HG03378 (cell line): ENCODE measurements at regions not wholly inside any gene's neighbourhood (a gene's known extent, or its start where the extent isn't known, plus 50 kb on each side); places are given as distances from the start of the nearest gene placed in this dataset.
"Not testable (repeated sequence)": the region's sequence is repeated elsewhere in the genome, so short reads cannot be mapped to it uniquely, and the experiment has no call there.

Source experiments
- ATAC-seq: cut with Tn5 transposase; IDR thresholded peaks from one replicate; pipeline ENCODE4 v1.9.1; 2021; ENCODE audit warnings: mild to moderate bottlenecking, moderate library complexity; ENCODE audit not compliant: unreplicated experiment

DNA sequence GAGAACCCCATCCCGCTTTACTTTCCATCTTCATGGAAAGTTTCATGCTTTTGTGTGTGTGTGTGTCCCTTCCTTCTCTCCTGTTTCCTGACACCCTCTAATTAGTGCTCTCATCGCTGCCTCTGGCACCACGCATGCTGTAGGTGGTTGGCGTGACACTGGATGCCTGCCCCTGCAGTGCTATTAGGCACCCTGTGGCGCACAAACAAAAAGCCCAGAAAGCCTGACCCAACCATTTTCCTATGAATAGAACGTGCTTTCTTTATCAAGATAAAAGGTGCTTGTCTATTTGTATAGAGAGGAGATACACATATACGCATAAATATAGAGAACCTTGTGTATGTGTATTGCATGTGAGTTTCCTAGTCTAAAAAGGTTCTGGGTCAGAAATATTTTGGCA is 120.8 kb upstream of the CDCA7L start:
- ATAC-seq = no peak

DNA sequence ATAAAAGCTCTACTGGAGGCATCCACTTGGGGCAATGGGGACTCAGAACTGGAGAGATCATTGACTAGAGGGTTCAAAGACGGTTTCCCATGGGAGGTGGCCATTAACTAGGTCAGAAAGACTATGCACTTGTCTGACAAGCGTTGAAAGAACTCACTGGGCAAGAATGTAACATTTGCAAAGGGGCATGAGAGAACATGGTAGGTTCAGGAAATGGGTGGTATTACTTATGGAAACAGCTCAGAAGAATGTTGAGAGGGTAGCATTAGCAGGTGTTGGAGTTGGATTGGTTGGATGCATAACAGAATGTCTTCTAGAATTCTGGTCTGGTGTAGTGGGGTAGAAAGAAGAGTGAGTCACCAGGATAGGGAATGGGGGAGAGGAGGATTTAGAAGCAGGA is 119.1 kb upstream of the CDCA7L start:
- ATAC-seq = no peak

DNA sequence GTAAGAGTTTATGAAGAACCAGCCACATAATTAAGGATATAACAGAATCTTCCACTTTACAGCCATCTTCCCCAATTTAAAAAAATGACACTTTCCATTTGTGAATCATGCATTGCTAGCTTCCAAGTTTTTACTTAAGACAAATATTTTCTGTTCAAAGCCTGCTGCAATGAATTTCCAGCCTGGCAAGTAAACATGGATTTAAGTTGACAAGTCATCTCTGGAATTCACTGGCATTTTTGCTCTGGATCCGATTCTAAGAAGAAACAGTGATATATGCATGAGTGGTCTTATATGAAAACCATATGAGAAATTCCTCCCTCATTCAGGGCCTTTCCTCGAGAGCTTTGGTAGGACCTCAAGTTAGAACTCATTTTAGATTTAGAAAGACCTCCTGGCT is 116.1 kb upstream of the CDCA7L start:
- no peak for ATAC-seq

DNA sequence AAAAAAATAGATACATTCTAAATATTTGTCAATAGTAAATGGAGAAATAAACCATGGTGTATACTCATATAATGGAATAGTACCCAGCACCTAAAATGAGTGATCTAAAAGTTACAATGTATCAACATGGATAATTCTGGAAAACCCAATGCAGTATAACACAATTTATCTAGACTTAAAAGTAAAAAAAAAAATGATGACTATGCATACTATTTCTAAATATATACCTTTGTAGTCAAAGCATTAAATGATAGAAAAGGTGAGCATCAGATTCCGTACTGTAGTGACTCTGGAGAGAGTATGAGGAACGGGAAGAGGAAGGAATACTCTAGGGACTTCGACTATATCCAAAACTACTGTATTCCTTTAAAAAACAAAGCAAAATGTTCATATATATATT is 115.2 kb upstream of the CDCA7L start:
- no peak for ATAC-seq

DNA sequence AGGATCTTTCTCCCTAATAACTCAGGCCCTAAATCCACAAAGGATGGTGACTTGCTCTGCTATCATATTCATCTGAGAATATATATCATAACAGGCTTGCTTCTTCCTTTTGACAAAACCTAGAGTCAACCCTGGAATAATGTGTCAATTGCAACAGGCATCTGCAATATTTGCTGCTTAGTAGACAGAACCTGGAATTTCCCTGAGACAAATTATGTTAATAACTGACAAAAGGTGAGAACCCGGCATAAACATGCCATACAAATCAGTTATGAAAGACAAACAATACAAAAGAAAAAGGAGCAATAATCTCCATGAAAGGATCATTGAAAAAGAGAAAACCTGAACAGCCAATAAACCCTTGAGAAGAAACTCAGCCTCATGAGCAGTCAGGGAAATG is 114.5 kb upstream of the CDCA7L start:
- ATAC-seq = no peak

DNA sequence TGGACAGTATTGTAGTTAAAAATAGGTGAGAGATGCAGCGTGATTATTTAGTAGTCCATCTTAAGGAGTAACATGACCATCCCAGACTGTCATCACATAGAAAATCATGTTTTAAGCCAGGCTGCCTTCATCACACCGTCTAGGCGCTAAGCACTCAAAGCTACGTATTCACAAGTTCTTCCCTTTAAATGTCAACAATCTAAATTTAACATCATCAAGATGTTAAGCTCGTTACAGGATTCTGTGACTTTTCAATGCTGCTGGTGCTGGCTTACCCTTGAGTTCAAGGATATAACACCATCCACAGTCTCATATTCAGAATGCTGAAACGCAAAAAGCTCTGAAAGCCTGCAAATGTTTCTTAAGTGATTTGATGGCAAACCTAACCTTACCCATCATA is 109.5 kb upstream of the CDCA7L start:
- ATAC-seq = no peak

DNA sequence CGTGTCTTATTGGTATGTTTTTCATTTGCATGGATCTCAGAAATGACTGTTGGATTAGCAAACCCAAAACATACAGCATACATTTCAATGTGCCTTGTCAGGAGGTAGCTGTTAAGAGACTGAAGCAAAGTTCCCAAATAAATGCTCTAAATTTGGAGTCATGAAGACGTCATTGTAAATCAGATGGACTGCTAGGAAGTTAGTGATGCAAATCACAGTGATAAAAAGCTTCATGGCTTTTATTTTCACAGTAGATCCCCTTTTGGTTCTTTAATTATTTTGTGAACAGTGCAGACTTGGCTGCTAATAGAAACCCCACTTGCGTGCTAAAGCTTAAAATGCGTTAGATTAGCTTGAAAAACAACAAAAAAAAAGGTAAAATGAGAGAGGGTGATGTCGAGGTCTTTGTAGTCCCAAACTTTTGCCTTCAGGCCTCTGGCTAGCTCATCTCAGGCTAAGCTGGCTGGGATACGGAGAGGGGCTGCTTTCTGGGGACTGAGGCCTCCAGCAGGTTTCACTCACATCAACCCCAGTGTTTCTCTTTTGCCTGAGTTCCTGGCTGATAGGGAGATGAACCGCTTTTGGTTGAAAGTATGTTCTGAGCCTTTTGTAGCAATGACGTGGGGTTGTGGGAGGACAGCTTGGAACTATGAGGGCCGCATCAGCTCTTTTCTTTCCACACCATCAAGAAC is 107.1 kb upstream of the CDCA7L start:
- no peak for ATAC-seq

DNA sequence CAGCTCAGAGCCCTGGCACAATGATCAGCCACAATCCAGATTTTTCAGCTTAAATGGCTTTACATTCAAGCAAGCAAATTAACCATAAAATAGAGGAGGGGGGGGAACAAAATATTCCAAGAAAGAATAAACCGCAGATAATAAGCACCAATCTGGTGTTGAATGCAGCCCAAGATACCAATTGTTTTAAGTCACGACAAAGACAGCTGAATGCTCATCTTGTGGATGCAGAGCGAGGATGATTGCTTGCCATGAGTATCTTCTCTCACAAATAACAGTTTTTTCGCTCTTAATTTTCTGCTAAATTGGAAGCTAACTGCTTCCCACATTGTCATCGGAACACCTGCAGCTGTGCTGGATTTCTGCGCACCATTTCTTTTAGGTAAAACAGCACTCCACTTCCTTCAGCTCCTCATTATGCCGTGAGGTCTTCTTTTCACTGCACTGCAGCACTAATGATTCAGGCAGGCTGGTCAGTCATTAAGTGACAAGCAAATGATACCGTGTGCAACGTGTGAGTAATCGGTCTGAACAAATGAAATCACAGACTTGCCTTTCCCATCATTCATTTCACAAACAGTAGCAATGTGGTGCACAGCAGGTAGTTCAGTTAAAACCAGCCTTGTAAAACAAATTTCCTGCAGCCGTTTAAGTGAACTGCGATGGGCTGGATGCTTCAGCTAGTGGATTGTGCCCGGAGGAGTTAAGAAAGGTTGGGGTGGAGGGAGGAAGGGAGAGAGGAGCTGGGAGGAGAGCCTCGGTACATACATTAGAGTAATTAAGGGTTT is 106.4 kb upstream of the CDCA7L start:
- no peak for ATAC-seq

DNA sequence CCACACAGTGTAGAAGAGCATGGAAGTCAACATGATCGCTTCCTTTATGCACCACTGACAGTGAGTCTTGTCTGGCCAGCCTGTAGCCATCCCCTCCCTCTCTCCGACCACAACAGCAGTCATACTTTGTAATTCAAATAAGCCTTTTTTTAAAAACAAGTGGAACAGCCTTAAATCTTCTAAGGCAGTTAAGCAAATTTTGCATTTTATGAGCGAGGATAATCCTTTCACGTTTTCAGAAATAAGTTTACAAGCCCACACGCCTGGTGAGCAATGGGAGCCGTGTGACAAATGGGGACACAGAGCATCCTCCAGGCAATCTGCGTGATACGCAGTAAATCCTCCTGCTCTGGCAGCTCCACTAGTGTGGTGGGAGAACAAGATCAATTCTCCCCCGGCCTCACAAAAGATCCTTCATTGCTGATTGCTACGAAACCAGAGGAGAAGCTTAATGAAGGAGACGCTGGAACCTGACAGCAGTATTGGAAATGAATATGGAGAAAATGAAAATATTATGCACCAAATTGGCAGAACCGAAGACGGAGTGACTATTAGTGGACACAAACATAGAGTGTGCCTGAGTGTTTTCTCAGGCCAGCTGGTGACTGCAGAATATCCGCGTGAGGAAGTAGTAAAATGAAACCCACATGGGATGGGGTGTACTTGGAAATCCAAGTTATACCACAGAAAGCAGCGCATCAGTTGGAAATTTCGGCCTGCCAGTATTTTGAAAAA is 104.2 kb upstream of the CDCA7L start:
- ATAC-seq = no peak

DNA sequence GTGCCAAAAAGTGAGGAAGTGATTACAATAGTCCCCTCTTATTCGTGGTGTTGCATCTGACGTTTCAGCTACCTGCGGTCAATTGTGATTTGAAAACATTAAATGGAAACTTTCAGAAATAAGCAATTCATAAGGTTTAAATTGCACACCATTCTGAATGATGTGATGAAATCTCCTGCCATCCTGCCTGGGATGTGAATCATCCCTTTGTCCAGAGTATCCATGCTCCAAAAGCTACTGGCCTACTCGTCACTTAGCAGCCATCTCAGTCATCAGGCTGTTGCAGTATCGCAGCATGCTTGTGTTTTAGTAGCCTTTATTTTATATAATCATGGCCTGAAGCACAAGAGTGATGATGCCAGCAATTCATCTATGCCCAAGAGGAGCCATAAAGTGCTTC is 97.7 kb upstream of the CDCA7L start:
- no peak for ATAC-seq

DNA sequence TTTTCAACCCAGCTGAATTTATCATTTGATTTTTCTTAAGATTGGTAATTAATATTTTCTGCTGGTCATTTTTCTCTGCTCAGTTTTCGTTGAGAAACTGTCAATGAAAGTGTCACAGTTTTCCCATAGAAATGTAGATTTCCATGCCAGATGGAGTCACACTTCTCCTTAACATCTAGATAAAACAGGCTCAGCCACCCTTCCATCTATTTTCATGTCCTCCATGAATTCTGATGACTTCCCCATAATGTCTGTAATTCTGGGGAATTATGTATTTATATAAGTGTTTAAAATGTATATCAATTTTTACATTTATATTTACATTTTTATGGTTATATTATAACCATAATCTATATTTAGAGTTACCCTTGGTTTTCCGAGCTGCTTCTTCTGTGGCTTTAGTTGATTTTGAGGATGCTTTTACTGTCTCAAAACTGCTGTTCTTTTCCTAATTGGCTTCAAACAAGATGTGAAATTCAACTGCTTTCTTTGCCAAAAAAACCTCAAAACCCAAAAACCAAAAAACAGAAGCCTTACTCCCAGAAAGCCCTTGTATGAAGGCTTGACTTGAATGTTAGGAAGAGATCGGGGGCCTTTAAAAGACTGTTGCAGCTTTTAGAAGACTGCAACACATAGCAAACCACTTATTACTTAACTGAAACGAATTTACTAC is 95.4 kb upstream of the CDCA7L start:
- no peak for ATAC-seq

DNA sequence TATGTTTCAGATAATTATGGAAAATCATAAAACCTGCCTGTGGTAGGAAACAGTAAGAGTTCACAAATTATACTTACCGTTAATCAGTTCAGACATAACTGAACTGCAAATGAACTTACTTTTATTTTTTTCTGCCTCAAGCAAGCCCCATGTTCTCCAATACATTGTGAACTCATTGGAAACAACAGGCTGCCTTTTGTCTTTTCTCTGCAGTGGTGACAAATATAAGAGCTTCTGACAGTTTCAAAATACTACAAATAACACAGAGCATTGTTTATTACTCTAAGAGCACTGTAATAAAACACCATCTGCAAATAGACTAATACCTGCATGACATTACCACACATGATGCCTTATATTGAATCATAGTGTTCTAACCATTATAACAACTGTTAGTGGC is 94.0 kb upstream of the CDCA7L start:
- ATAC-seq = no peak

DNA sequence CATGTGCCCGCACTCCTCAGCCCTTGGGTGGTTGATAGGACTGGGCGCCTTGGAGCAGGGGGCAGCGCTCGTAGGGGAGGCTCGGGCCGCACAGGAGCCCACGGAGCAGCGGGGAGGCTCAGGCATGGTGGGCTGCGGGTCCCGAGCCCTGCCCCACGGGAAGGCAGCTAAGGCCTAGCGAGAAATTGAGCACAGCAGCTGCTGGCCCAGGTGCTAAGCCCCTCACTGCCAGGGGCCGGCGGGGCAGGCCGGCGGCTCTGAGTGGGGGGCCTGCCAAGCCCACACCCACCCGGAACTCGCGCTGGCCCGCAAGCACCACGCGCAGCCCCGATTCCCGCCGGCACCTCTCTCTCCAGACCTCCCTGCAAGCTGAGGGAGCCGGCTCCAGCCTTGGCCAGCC is 86.7 kb upstream of the CDCA7L start:
- ATAC-seq = not testable (repeated sequence)

DNA sequence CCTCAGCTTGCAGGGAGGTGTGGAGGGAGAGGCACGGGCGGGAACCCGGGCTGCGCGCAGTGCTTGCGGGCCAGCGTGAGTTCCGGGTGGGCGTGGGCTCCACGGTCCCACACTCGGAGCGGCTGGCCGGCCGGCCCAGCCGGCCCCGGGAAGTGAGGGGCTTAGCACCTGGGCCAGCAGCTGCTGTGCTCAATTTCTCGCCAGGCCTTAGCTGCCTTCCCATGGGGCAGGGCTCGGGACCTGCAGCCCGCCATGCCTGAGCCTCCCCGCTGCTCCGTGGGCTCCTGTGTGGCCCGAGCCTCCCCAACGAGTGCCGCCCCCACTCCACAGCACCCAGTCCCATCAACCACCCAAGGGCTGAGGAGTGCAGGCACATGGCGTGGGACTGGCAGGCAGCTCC is 83.0 kb upstream of the CDCA7L start:
- ATAC-seq = not testable (repeated sequence)

DNA sequence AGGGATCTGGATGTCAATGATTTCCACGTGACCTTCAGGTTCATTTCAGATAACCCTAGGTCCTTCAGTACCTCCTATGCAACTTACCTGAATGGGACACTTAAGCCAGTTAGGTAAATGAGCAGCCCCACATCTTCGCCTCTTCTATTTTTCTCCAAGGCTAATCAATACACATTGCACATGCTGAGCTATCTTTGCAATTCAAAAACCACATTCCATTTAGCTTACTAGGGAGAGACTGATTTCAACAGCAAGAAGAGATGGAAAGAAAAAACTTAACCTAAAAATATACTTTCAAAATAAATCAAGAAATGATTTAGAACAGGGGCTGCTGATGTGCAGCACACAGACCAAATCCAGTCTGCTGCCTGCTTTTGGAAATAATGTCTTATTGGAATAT is 81.8 kb upstream of the CDCA7L start:
- ATAC-seq = no peak

DNA sequence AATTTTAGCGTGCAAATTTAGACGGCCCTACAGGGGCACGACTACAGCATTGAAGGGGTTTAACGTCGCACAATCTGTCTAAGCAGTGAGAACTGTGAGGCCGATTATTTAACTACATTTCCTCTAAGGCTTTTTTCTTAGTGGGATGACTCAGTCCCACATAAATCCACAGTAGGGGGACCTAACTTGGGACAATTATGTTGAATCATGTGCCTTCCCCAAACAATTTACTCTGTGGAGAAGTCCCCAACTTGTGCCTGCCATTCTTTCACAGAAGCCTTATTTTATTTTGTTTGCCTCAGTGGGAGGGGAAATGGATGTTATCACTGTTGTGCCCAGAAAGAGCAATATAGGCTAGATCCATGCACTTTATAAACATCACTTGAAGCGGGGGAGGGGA is 80.3 kb upstream of the CDCA7L start:
- no peak for ATAC-seq

DNA sequence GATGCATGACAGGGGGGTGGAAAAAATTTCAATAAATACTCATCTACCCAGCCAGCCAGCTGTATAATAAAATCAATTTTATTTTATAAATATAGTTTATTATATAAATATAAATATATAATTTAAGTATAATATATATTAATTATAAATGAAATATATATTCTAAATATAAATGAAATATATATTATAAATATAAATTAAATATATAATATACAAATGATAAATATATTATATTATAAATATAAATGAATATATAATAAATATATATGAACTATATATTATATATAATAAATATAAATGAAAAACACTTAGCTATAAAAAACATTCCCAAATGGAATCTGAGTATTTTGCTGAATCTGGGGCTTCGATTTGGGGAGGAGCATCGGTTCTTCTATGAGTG is 79.4 kb upstream of the CDCA7L start:
- ATAC-seq = no peak

DNA sequence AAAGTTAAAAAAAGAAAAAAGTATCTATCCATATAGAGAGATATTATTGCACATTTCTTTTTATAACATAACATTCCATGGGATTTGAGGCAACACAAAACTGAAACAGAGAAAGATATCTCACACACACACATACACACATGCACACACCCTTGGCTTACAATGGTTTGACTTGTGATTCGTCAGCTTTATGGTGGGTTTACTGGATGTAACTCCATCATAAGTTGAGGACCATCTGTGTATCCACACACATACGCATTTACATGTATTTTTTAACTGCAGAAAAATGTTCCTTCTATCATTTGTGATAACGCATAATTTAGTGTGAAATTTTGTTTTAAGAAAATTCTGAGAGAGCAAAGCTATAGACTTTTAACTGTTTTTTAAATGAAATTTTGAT is 74.2 kb upstream of the CDCA7L start:
- no peak for ATAC-seq

DNA sequence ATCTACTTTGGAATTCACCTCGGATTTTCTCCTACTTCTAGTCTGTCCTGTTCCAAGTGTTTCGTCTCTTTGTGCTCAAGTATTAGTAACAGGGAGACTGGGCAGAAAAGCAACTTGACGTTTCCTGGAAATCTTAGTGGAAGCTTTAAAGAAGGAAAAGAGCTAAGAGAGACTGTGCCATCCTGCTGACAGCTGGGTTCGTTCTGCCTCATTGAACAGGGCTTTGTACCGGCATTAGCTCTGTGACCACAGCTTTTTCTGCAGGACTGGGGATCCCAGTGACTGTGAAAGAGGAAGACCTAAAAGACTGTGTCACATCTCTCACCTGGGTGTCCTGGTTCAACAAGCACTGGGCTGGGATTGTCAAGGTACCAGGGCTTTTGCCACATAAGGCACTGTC is 70.8 kb upstream of the CDCA7L start:
- ATAC-seq = no peak

DNA sequence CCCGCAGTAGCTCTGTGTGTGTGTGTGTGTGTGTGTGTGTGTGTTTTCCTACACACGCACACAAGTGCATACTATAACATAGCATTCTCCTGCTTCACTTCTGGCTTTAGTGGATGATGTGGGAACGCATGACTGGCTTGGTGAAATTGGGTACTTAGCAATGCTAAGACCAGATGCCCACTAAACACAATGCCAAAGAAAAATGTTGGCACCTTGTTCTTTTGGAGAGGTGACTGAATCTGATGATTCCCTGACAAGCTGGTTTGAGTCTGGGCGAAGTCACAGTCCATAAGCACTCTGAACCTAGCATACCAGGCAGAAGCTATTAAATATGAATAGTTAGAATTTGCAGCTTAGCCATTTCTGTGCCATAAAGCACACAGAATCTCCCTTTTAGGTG is 68.0 kb upstream of the CDCA7L start:
- no peak for ATAC-seq

DNA sequence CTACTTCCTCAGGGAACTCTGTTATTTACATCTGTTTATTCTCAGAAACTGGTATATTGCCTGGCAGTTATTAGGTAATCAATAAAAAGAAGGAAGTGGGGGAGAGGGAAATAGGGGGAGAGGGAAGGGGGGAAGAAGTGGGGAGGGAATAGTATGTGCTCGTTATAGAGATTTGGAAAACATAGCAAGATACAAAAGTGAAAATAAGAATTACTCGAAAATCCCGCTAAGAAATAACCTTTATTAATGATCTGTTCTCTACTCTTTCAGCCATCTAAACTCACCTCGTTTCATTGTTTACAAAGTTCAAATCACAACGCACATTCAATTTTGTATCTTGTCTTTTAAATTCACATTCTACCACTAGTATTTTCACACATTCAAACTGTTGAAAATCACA is 63.0 kb upstream of the CDCA7L start:
- ATAC-seq = no peak

DNA sequence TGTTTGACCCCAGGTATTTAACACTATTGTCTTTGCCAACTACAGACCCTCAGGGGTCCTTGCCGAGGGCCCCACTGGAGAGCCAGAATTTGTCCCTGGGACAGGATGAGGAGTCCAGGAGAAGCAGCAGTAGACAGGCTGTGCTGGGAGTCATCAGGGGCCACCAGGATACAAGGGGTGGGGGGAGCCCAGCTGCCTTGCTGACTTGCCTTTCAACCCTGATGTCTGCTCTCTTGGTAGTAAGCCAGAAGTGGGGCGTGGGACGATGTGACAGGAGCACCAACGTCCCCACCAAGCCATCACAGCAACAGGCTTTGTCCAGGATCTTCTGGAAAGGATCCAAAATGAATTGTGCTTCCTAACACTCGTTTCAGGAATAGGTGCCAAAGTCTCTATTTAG is 62.4 kb upstream of the CDCA7L start:
- no peak for ATAC-seq
